HepG2 (cell line): ENCODE measurements at regions not wholly inside any gene's neighbourhood (a gene's known extent, or its start where the extent isn't known, plus 50 kb on each side); places are given as distances from the start of the nearest gene placed in this dataset.

Experiments
- ATAC-seq: fragments of 200-7000 bp; cut with Tn5 transposase; 3 replicates; pipeline ENCODE4 v1.9.1; 2020; ENCODE audit warnings: mild to moderate bottlenecking, moderate library complexity
- BruUV-seq: library from RNA; stranded (reverse); fragments of 400-500 nt; replicated peaks from 2 replicates; lab custom pipeline; 2021; lab: Mats Ljungman, UMichigan
- CTCF ChIA-PET: fragments of 300-600 bp; formaldehyde crosslinking; extraction: SDS; loops from one replicate; lab custom pipeline; 2021; ENCODE audit warnings: low total read pairs, inconsistent platforms, low intra/inter-chr PET ratio; lab: Yijun Ruan, JAX
- POLR2A ChIA-PET: fragments of 350-600 bp; sonication (Branson Sonifier 250); formaldehyde crosslinking; loops from one replicate; lab custom pipeline; 2020; ENCODE audit warnings: antibody characterized with exemption, inconsistent platforms; lab: Yijun Ruan, JAX
- DNase-seq: peaks from one replicate; pipeline ENCODE4 v3.0.0-alpha.2; 2015; ENCODE audit warnings: low spot score
- FAIRE-seq: peaks from 3 replicates; lab custom pipeline; 2011; peaks lifted over from hg19 to GRCh38; lab: Jason Lieb, UNC
- H2AFZ ChIP-seq: one replicate; pipeline ENCODE4 v1.6.1; 2011; ENCODE audit warnings: low read length, inconsistent platforms
- H3K27ac ChIP-seq: fragments of 300-600 bp; 3 replicates; pipeline ENCODE4 v1.8.0; 2011; ENCODE audit warnings: mixed run types, mild to moderate bottlenecking, mixed read lengths, low read length, inconsistent platforms; ENCODE audit not compliant: insufficient read depth; ENCODE audit errors: extremely low read length
- H3K27me3 ChIP-seq, 2 experiments: fragments of 200-600 bp in 1 of 2; 2 replicates in 1 of 2; 3 replicates in 1 of 2; pipeline versions ENCODE4 v1.6.0 to v1.8.0; 2011; ENCODE audit warnings: low read length in 2 of 2, mild to moderate bottlenecking in 2 of 2, moderate library complexity in 2 of 2, inconsistent platforms in 1 of 2; ENCODE audit not compliant: insufficient read depth in 2 of 2, control insufficient read depth in 1 of 2
- H3K36me3 ChIP-seq, 2 experiments: fragments of 200-600 bp in 1 of 2; replicated peaks in 1 of 2; 2 replicates in 1 of 2; 3 replicates in 1 of 2; pipeline versions ENCODE4 v1.5.1 to v1.8.0; 2011; ENCODE audit warnings: low read length in 2 of 2, inconsistent platforms in 1 of 2; ENCODE audit not compliant: insufficient read depth in 2 of 2, control insufficient read depth in 1 of 2
- H3K4me1 ChIP-seq: 2 replicates; pipeline ENCODE4 v1.5.1; 2012; ENCODE audit warnings: low read length, inconsistent platforms; ENCODE audit not compliant: insufficient read depth
- H3K4me2 ChIP-seq: 2 replicates; pipeline ENCODE4 v1.6.0; 2011; ENCODE audit warnings: low read depth, low read length, inconsistent platforms
- H3K4me3 ChIP-seq, 3 experiments: fragments of 200-600 bp in 1 of 3; sonication (generic), shearing (Covaris generic) in 1 of 3; replicated peaks in 1 of 3; 2 replicates each; pipeline ENCODE4 v1.5.1; 2011 to 2016; ENCODE audit warnings: low read length in 3 of 3, inconsistent platforms in 2 of 3, low read depth in 2 of 3, mild to moderate bottlenecking in 2 of 3, control low read depth in 1 of 3, mixed read lengths in 1 of 3; ENCODE audit not compliant: insufficient read depth in 1 of 3
- H3K79me2 ChIP-seq: one replicate; pipeline ENCODE4 v1.6.1; 2011; ENCODE audit warnings: low read length, inconsistent platforms; ENCODE audit not compliant: insufficient read depth
- H3K9ac ChIP-seq: 2 replicates; pipeline ENCODE4 v1.6.0; 2011; ENCODE audit warnings: mild to moderate bottlenecking, low read depth, low read length, inconsistent platforms; ENCODE audit not compliant: insufficient read depth
- H3K9me3 ChIP-seq: 2 replicates; pipeline ENCODE4 v1.5.1; 2012; ENCODE audit warnings: mild to moderate bottlenecking, low read length
- H4K20me1 ChIP-seq: 2 replicates; pipeline ENCODE4 v1.6.0; 2011; ENCODE audit warnings: inconsistent platforms, mild to moderate bottlenecking, low read length, moderate library complexity; ENCODE audit not compliant: insufficient read depth
- ATF6 ChIP-seq: sonication (generic); formaldehyde crosslinking; conservative IDR thresholded peaks from 2 replicates; pipeline ENCODE4 v1.4.0; 2020; ENCODE audit warnings: missing genetic modification reagents
- CEBPG ChIP-seq: IDR thresholded peaks from 2 replicates; pipeline ENCODE4 v1.6.1; 2016
- CENPBD1 ChIP-seq: sonication (generic); formaldehyde crosslinking; IDR thresholded peaks from 2 replicates; pipeline ENCODE4 v1.8.0; 2022; ENCODE audit warnings: missing genetic modification reagents, low read depth, mild to moderate bottlenecking, borderline replicate concordance
- CREM ChIP-seq, 2 experiments: sonication (generic) in 1 of 2; formaldehyde crosslinking in 1 of 2; IDR thresholded peaks; 2 replicates each; pipeline versions ENCODE4 v1.4.0 to v1.6.1; 2016 to 2020; ENCODE audit warnings: antibody characterized with exemption in 1 of 2, mild to moderate bottlenecking in 1 of 2, missing genetic modification reagents in 1 of 2
- MLX ChIP-seq: IDR thresholded peaks from 2 replicates; pipeline ENCODE4 v1.6.1; 2016
- NCOA5 ChIP-seq: sonication (generic); formaldehyde crosslinking; IDR thresholded peaks from 2 replicates; pipeline ENCODE4 v1.4.0; 2020; ENCODE audit warnings: missing genetic modification reagents
- POLR2AphosphoS5 ChIP-seq: IDR thresholded peaks from 2 replicates; pipeline ENCODE4 v1.6.1; 2012; ENCODE audit warnings: low read depth, low read length
- ZNF224 ChIP-seq: sonication (generic); formaldehyde crosslinking; IDR thresholded peaks from 2 replicates; pipeline ENCODE4 v1.5.0; 2020; ENCODE audit warnings: mild to moderate bottlenecking, missing genetic modification reagents
- ZNF512 ChIP-seq: sonication (generic); formaldehyde crosslinking; IDR thresholded peaks from 2 replicates; pipeline ENCODE4 v1.4.0; 2020; ENCODE audit warnings: mild to moderate bottlenecking, missing genetic modification reagents
- ZNF589 ChIP-seq: sonication (generic); formaldehyde crosslinking; conservative IDR thresholded peaks from 2 replicates; pipeline ENCODE4 v1.8.0; 2022; ENCODE audit warnings: mild to moderate bottlenecking, moderate library complexity, missing genetic modification reagents
- ZNF768 ChIP-seq: sonication (generic); formaldehyde crosslinking; IDR thresholded peaks from 2 replicates; pipeline ENCODE4 v1.4.0; 2020; ENCODE audit warnings: missing genetic modification reagents
- ZSCAN20 ChIP-seq: sonication (generic); formaldehyde crosslinking; IDR thresholded peaks from 2 replicates; pipeline ENCODE4 v1.4.0; 2020; ENCODE audit warnings: missing genetic modification reagents, mild to moderate bottlenecking, borderline replicate concordance
- WGBS: methylation state at CpG from one replicate; pipeline ENCODE4 v1.1.6; 2017; ENCODE audit warnings: low lambda C conversion rate; 5-methylcytosine and 5-hydroxymethylcytosine counted together
- in situ Hi-C: cut with HindIII; loops from 2 replicates; pipeline ENCODE4 v1.10.0; 2017; ENCODE audit warnings: low pct_unique_long_range_greater_than_20kb; ENCODE audit not compliant: extremely low pct_ligation_motif_present
- intact Hi-C: fragments of 100-400 bp; cut with micrococcal nuclease; formaldehyde crosslinking; loops from one replicate; pipeline ENCODE4 v1.10.0; 2022; ENCODE audit not compliant: unreplicated experiment

- Histone ChIP-seq H2AFZ (no peak overlapping the region), H3K9ac (no peak overlapping the region), H3K27ac (no peak overlapping the region), H3K27me3 (no peaks in the 10 kb centered on the region), H3K4me2 (no peak overlapping the region), H3K4me1 (no peaks in the 10 kb centered on the region), H3K4me3 (no peak overlapping the region), H3K36me3 (no peaks in the 10 kb centered on the region), H4K20me1 (no peaks in the 10 kb centered on the region), H3K9me3 (no peaks in the 10 kb centered on the region), H3K79me2 (no peaks in the 10 kb centered on the region)
- TF ChIP-seq ZNF224 (CRISPR knock-in tag), result no peak
- TF ChIP-seq CREM (IDR thresholded peaks at IDR 0.05), result no peak
- no peak for TF ChIP-seq CREM (CRISPR knock-in tag; IDR thresholded peaks at IDR 0.05)
- TF ChIP-seq CENPBD1 (CRISPR knock-in tag), result no peak
- TF ChIP-seq ATF6 (CRISPR knock-in tag), result no peak
- TF ChIP-seq NCOA5 (CRISPR knock-in tag), result no peak
- no peak for TF ChIP-seq ZNF512 (CRISPR knock-in tag)
- TF ChIP-seq ZSCAN20, result no peak
- TF ChIP-seq CEBPG (CRISPR knock-in tag), result no peak
- no peak for TF ChIP-seq POLR2AphosphoS5
- TF ChIP-seq MLX (CRISPR knock-in tag), result no peak
- TF ChIP-seq ZNF589 (CRISPR knock-in tag), result no peak
- no peak for TF ChIP-seq ZNF768 (CRISPR knock-in tag)
- ATAC-seq, result no peak
- intact Hi-C loops, result no loop called here
- ChIA-PET CTCF (no interaction called here), POLR2A (no interaction called here)
- no TSS peak for BruUV-seq
- 0% methylated on average over 8 of the region's 8 CpGs for WGBS
- no peak for DNase-seq
- no peak for FAIRE-seq
- in situ Hi-C loops, result no loop called here
These were observed 225.1 kb downstream of the TFEC start for GRCh38 chr7:115805458-115805857.
